Neural progenitor cell (in vitro differentiated cells): ENCODE measurements at regions not wholly inside any gene's neighbourhood (a gene's known extent, or its start where the extent isn't known, plus 50 kb on each side); places are given as distances from the start of the nearest gene placed in this dataset.

ENCODE experiments used
- EZH2 ChIP-seq: fragments of 200-600 bp; sonication (generic); IDR thresholded peaks from 2 replicates; pipeline ENCODE4 v1.6.1; 2017; ENCODE audit warnings: antibody characterized with exemption, mild to moderate bottlenecking, moderate library complexity
- EZH2phosphoT487 ChIP-seq: fragments of 200-600 bp; sonication (generic); IDR thresholded peaks from 2 replicates; pipeline ENCODE4 v1.6.1; 2017; ENCODE audit warnings: antibody characterized with exemption
- TF ChIP-seq, protein P1 (sequence below): fragments of 200-600 bp; sonication (generic); IDR thresholded peaks from 2 replicates; pipeline ENCODE4 v1.5.1; 2017; ENCODE audit warnings: antibody characterized with exemption, mild to moderate bottlenecking

DNA sequence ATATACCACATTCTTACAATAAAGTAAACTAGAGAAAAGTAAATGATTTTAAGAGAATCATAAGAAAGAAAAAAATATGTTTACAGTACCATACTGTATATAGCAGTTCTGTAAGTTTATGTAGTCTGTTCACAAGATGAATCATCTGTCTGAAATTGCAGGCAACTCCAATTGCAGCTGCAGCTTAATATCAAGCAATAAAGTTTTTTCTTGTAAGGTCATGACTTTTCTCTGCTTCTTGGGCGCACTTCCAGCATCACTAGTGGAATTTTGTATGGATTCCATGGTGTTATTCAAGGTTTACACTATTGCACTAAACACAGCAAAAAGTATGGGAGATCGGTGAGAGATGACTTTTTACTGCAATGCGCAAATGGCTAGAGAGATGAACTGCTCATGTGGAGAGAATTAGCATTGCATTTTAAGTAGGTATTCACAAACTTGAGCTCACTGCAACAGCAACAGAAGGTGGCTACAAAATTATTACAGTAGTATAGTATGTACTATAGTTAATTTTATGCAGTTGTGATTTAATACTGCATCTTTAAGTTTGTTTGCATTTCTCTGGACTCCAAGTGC lies 445.4 kb upstream of the OR4E1 start:
- no peak for TF ChIP-seq EZH2phosphoT487
- TF ChIP-seq, protein P1, sequence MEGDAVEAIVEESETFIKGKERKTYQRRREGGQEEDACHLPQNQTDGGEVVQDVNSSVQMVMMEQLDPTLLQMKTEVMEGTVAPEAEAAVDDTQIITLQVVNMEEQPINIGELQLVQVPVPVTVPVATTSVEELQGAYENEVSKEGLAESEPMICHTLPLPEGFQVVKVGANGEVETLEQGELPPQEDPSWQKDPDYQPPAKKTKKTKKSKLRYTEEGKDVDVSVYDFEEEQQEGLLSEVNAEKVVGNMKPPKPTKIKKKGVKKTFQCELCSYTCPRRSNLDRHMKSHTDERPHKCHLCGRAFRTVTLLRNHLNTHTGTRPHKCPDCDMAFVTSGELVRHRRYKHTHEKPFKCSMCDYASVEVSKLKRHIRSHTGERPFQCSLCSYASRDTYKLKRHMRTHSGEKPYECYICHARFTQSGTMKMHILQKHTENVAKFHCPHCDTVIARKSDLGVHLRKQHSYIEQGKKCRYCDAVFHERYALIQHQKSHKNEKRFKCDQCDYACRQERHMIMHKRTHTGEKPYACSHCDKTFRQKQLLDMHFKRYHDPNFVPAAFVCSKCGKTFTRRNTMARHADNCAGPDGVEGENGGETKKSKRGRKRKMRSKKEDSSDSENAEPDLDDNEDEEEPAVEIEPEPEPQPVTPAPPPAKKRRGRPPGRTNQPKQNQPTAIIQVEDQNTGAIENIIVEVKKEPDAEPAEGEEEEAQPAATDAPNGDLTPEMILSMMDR, result no peak
- no peak for TF ChIP-seq EZH2
